DND-41 (cell line): ENCODE measurements at regions not wholly inside any gene's neighbourhood (a gene's known extent, or its start where the extent isn't known, plus 50 kb on each side); places are given as distances from the start of the nearest gene placed in this dataset.

Source experiments
- ATAC-seq: fragments of 200-7000 bp; cut with Tn5 transposase; 3 replicates; pipeline ENCODE4 v1.9.1; 2021; ENCODE audit warnings: low read depth; ENCODE audit not compliant: insufficient read depth
- DNase-seq: peaks from one replicate; pipeline ENCODE4 v3.0.0-alpha.2; 2020
- H2AFZ ChIP-seq: 2 replicates; pipeline ENCODE4 v1.6.0; 2012; ENCODE audit warnings: low read depth, low read length
- H3K27ac ChIP-seq: 2 replicates; pipeline ENCODE4 v1.5.1; 2012; ENCODE audit warnings: low read length, inconsistent platforms
- H3K27me3 ChIP-seq: fragments of 200-600 bp; sonication (generic); 2 replicates; pipeline ENCODE4 v1.6.0; 2012; ENCODE audit warnings: low read length, mild to moderate bottlenecking, inconsistent platforms; ENCODE audit not compliant: insufficient read depth, poor library complexity
- H3K36me3 ChIP-seq: 2 replicates; pipeline ENCODE4 v1.5.1; 2012; ENCODE audit warnings: low read length, inconsistent platforms; ENCODE audit not compliant: insufficient read depth
- H3K4me1 ChIP-seq: 2 replicates; pipeline ENCODE4 v1.5.1; 2012; ENCODE audit warnings: mild to moderate bottlenecking, low read length; ENCODE audit not compliant: insufficient read depth
- H3K4me2 ChIP-seq: 2 replicates; pipeline ENCODE4 v1.6.0; 2012; ENCODE audit warnings: mild to moderate bottlenecking, moderate library complexity, low read length, inconsistent platforms; ENCODE audit not compliant: insufficient read depth
- H3K4me3 ChIP-seq, 2 experiments: fragments of 200-600 bp in 1 of 2; shearing (Covaris generic) in 1 of 2; 2 replicates each; pipeline ENCODE4 v1.5.1; 2012 to 2016; ENCODE audit warnings: inconsistent platforms in 2 of 2, low read length in 2 of 2, mild to moderate bottlenecking in 2 of 2, low read depth in 1 of 2, moderate library complexity in 1 of 2
- H3K79me2 ChIP-seq: 2 replicates; pipeline ENCODE4 v1.6.0; 2012; ENCODE audit warnings: low read length, inconsistent platforms; ENCODE audit not compliant: insufficient read depth
- H3K9ac ChIP-seq: 2 replicates; pipeline ENCODE4 v1.6.0; 2012; ENCODE audit warnings: low read depth, mild to moderate bottlenecking, inconsistent platforms, low read length, moderate library complexity
- H3K9me3 ChIP-seq: 2 replicates; pipeline ENCODE4 v1.5.1; 2012; ENCODE audit warnings: low read length, moderate library complexity, mild to moderate bottlenecking, inconsistent platforms; ENCODE audit not compliant: insufficient read depth, severe bottlenecking
- H4K20me1 ChIP-seq: 2 replicates; pipeline ENCODE4 v1.6.0; 2012; ENCODE audit warnings: low read length; ENCODE audit not compliant: insufficient read depth
- EZH2 ChIP-seq: IDR thresholded peaks from 3 replicates; pipeline ENCODE4 v1.6.1; 2012; ENCODE audit warnings: borderline replicate concordance, low read depth, mild to moderate bottlenecking, moderate library complexity, low read length, inconsistent platforms; ENCODE audit not compliant: severe bottlenecking
- TF ChIP-seq, protein P1 (sequence below): IDR thresholded peaks from 2 replicates; pipeline ENCODE4 v1.5.1; 2012; ENCODE audit warnings: borderline replicate concordance, low read length, moderate library complexity, mild to moderate bottlenecking; ENCODE audit not compliant: poor library complexity, severe bottlenecking; ENCODE audit errors: extremely low read depth

DNA sequence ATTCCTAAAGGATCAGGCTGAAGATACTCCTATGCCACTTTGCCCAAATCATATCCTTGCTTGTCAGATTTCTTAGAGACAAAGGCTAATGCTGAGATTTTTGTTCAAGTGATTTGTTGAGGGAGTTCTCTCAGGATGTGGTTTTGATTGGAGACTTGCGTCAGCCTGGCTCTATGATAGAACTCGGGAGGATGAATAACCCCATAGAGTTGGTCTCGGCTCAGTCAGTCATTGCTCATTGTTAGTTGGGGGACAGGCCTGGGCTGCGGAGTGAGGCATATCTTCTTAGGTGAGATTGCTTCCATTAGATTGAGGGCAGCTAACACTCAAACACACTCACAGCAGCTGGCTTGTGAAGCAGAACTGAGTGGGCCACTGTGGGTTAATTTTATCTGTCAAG is 203.4 kb downstream of the KIF20B start:
- Histone ChIP-seq H3K9ac (no peak overlapping the region), H3K79me2 (no peaks in the 10 kb centered on the region), H2AFZ (no peak overlapping the region), H3K9me3 (no peaks in the 10 kb centered on the region), H3K27ac (no peak overlapping the region), H4K20me1 (no peaks in the 10 kb centered on the region), H3K36me3 (no peaks in the 10 kb centered on the region), H3K27me3 (peaks cover 6% of the 10 kb centered on the region), H3K4me1 (no peaks in the 10 kb centered on the region), H3K4me3 (no peak overlapping the region), H3K4me2 (no peak overlapping the region)
- DNase-seq = peak; percentile 8
- TF ChIP-seq, protein P1, sequence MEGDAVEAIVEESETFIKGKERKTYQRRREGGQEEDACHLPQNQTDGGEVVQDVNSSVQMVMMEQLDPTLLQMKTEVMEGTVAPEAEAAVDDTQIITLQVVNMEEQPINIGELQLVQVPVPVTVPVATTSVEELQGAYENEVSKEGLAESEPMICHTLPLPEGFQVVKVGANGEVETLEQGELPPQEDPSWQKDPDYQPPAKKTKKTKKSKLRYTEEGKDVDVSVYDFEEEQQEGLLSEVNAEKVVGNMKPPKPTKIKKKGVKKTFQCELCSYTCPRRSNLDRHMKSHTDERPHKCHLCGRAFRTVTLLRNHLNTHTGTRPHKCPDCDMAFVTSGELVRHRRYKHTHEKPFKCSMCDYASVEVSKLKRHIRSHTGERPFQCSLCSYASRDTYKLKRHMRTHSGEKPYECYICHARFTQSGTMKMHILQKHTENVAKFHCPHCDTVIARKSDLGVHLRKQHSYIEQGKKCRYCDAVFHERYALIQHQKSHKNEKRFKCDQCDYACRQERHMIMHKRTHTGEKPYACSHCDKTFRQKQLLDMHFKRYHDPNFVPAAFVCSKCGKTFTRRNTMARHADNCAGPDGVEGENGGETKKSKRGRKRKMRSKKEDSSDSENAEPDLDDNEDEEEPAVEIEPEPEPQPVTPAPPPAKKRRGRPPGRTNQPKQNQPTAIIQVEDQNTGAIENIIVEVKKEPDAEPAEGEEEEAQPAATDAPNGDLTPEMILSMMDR = no peak
- no peak for TF ChIP-seq EZH2
- ATAC-seq = peak; percentile 64; the same call in 1 of the 3 replicates

DNA sequence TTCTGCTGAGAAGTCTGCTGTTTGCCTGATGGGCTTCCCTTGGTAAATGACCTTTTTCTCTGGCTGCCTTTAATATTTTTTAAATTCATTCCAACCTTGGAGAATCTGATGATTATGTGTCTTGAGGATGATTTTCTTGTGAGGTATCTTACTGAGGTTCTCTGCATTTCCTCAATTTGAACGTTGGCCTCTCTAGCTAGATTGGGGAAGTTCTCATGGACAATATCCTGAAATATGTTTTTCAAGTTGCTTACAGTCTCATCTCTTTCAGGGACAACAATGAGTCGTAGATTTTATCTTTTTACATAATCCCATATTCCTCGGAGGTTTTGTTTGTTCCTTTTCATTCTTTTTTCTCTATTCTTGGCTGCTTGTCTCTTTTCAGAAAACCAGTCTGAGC is 208.4 kb downstream of the KIF20B start:
- H3K27ac ChIP-seq = no peak overlapping the region
- H3K79me2 ChIP-seq = no peaks in the 10 kb centered on the region
- TF ChIP-seq, protein P1 = no peak
- TF ChIP-seq EZH2 = no peak
- H4K20me1 ChIP-seq = no peaks in the 10 kb centered on the region
- no peak overlapping the region for H3K4me3 ChIP-seq
- no peak overlapping the region for H2AFZ ChIP-seq
- no peaks in the 10 kb centered on the region for H3K4me1 ChIP-seq
- no peak overlapping the region for H3K9ac ChIP-seq
- H3K9me3 ChIP-seq = no peaks in the 10 kb centered on the region
- DNase-seq (no peak), ATAC-seq (no peak)
- H3K36me3 ChIP-seq = no peaks in the 10 kb centered on the region
- no peak overlapping the region for H3K4me2 ChIP-seq
- peaks cover 7% of the 10 kb centered on the region for H3K27me3 ChIP-seq

DNA sequence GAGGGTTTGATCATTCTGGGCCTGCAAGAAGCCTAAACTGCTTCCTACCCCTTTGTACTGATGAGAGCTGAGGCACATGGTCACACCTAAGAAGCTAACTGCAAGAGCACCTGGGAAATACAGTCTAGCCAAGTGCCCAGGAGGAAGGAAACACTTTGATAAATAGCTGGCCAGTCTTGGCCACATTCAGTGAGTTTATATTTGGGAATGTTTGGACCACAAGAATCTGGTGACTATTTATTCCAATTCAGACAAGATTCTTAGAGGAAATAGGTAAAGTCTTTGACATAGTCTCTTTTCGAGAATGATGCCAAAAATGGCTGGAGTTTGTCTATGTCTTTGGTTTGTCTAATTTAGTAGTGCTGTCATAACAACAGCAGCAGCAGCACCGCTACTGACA is 213.6 kb downstream of the KIF20B start:
- DNase-seq (no peak), ATAC-seq (no peak)
- Histone ChIP-seq H3K79me2 (no peaks in the 10 kb centered on the region), H3K27me3 (peaks cover 7% of the 10 kb centered on the region), H3K36me3 (no peaks in the 10 kb centered on the region), H2AFZ (no peak overlapping the region), H3K4me2 (no peak overlapping the region), H3K9ac (no peak overlapping the region), H4K20me1 (no peaks in the 10 kb centered on the region; the same call in 1 of the 2 replicates), H3K4me3 (no peak overlapping the region), H3K4me1 (no peaks in the 10 kb centered on the region), H3K27ac (no peak overlapping the region), H3K9me3 (no peaks in the 10 kb centered on the region)
- TF ChIP-seq, protein P1 = no peak
- TF ChIP-seq EZH2 = no peak

DNA sequence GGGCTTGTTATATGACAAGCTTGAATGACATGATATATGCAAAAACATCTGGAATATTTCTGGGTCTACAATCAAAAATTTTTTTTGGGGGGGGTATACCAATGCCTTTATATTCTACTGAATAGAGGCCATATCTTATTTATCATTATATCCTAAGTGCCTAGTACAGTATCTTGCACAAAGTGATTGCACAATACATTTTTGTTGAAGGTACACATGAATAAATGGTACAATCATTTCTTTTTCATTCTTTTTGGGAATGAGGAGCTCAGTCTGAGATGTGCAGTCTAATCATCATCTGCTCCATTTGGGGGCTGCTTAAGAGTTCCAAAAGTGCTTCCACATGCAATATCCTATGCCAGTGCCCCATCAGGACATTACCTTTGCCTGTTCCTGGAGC is 214.6 kb downstream of the KIF20B start:
- no peak overlapping the region for H2AFZ ChIP-seq
- H3K9ac ChIP-seq = no peak overlapping the region
- no peak overlapping the region for H3K4me2 ChIP-seq
- H3K4me3 ChIP-seq = no peak overlapping the region
- H3K79me2 ChIP-seq = no peaks in the 10 kb centered on the region
- H3K4me1 ChIP-seq = no peaks in the 10 kb centered on the region
- ATAC-seq = no peak
- peaks cover 7% of the 10 kb centered on the region for H3K27me3 ChIP-seq
- no peak for DNase-seq
- H3K36me3 ChIP-seq = no peaks in the 10 kb centered on the region
- H4K20me1 ChIP-seq = no peaks in the 10 kb centered on the region; the same call in 1 of the 2 replicates
- H3K27ac ChIP-seq = no peak overlapping the region
- TF ChIP-seq, protein P1 = no peak
- TF ChIP-seq EZH2 = no peak
- H3K9me3 ChIP-seq = no peaks in the 10 kb centered on the region
